Left lung (tissue), 4 donors: ENCODE measurements at regions not wholly inside any gene's neighbourhood (a gene's known extent, or its start where the extent isn't known, plus 50 kb on each side); places are given as distances from the start of the nearest gene placed in this dataset.
A peak's percentile ranks its signal among the peaks of the same experiment; 100 is the strongest.

Source experiments
- ATAC-seq: fragments of 200-7000 bp; cut with Tn5 transposase; one replicate; pipeline ENCODE4 v1.9.1; 2020; ENCODE audit warnings: moderate library complexity
- DNase-seq, 4 donors: peaks; one replicate each; pipeline ENCODE4 v3.0.0-alpha.2; 2013 to 2020
- H3K27ac ChIP-seq, 2 donors: fragments of 200-600 bp; sonication (generic) in 1 of 2; one replicate each; pipeline versions ENCODE4 v1.5.0 to v1.8.0; 2020 to 2021
- H3K27me3 ChIP-seq, 2 donors: fragments of 200-600 bp; sonication (generic) in 1 of 2; one replicate each; pipeline versions ENCODE4 v1.5.0 to v1.8.0; 2020 to 2021
- H3K36me3 ChIP-seq, 2 donors: fragments of 200-600 bp; sonication (generic) in 1 of 2; one replicate each; pipeline versions ENCODE4 v1.5.0 to v1.8.0; 2020 to 2021
- H3K4me1 ChIP-seq, 2 donors: fragments of 200-600 bp; one replicate each; pipeline ENCODE4 v1.8.0; 2021
- H3K4me3 ChIP-seq, 2 donors: fragments of 200-600 bp; sonication (generic) in 1 of 2; one replicate each; pipeline versions ENCODE4 v1.5.0 to v1.8.0; 2020 to 2021; ENCODE audit warnings: mild to moderate bottlenecking in 1 of 2
- H3K9me3 ChIP-seq, 2 donors: fragments of 200-600 bp; sonication (generic) in 1 of 2; one replicate each; pipeline versions ENCODE4 v1.5.0 to v1.8.0; 2020 to 2021
- intact Hi-C, 2 donors: fragments of 100-400 bp; cut with DNase I; formaldehyde crosslinking; loops; one replicate each; pipeline versions ENCODE4 v1.11.2 to v1.14.2; 2022
- TF ChIP-seq, protein P1 (sequence below), 2 donors: fragments of 200-600 bp; sonication (generic) in 1 of 2; IDR thresholded peaks; one replicate each; pipeline versions ENCODE4 v1.5.0 to v1.8.0; 2021; ENCODE audit warnings: antibody characterized with exemption in 2 of 2
- donor health status: DM: no; HTN: yes; CAD: no.
- donor health status: DM: no; HTN: no; CAD: no.

- peak; percentile 46 for ATAC-seq
- no peak overlapping the region for H3K27ac ChIP-seq
- no peaks in the 10 kb centered on the region for H3K36me3 ChIP-seq
These were observed 140.9 kb upstream of the TP63 start for GRCh38 chr3:189490337-189490736.

GRCh38 chr3:189490749-189491148 lies 140.4 kb upstream of the TP63 start:
- Histone ChIP-seq H3K4me1 (no peaks in the 10 kb centered on the region), H3K4me3 (no peak overlapping the region), H3K36me3 (no peaks in the 10 kb centered on the region), H3K27ac (no peak overlapping the region), H3K27me3 (no peaks in the 10 kb centered on the region), H3K9me3 (no peaks in the 10 kb centered on the region)
- intact Hi-C loops: no loop called here
- TF ChIP-seq, protein P1, sequence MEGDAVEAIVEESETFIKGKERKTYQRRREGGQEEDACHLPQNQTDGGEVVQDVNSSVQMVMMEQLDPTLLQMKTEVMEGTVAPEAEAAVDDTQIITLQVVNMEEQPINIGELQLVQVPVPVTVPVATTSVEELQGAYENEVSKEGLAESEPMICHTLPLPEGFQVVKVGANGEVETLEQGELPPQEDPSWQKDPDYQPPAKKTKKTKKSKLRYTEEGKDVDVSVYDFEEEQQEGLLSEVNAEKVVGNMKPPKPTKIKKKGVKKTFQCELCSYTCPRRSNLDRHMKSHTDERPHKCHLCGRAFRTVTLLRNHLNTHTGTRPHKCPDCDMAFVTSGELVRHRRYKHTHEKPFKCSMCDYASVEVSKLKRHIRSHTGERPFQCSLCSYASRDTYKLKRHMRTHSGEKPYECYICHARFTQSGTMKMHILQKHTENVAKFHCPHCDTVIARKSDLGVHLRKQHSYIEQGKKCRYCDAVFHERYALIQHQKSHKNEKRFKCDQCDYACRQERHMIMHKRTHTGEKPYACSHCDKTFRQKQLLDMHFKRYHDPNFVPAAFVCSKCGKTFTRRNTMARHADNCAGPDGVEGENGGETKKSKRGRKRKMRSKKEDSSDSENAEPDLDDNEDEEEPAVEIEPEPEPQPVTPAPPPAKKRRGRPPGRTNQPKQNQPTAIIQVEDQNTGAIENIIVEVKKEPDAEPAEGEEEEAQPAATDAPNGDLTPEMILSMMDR (IDR thresholded peaks at IDR 0.05): no peak
- ATAC-seq (no peak), DNase-seq (no peak)

More at GRCh38 chr3:189490337-189490736, 140.9 kb upstream of the TP63 start:
- DNase-seq: no peak
- Histone ChIP-seq H3K27me3 (no peaks in the 10 kb centered on the region), H3K4me1 (no peaks in the 10 kb centered on the region), H3K9me3 (no peaks in the 10 kb centered on the region), H3K4me3 (no peak overlapping the region)
- intact Hi-C loops: no loop called here
- TF ChIP-seq, protein P1 (IDR thresholded peaks at IDR 0.05): no peak

GRCh38 chr3:189491831-189492230 lies 139.4 kb upstream of the TP63 start:
- TF ChIP-seq, protein P1 (IDR thresholded peaks at IDR 0.05): no peak
- Histone ChIP-seq H3K4me3 (no peak overlapping the region), H3K36me3 (no peaks in the 10 kb centered on the region), H3K9me3 (no peaks in the 10 kb centered on the region), H3K27me3 (no peaks in the 10 kb centered on the region), H3K4me1 (no peaks in the 10 kb centered on the region), H3K27ac (no peak overlapping the region)
- DNase-seq (no peak), ATAC-seq (no peak)
- intact Hi-C loops: no loop called here

DNA sequence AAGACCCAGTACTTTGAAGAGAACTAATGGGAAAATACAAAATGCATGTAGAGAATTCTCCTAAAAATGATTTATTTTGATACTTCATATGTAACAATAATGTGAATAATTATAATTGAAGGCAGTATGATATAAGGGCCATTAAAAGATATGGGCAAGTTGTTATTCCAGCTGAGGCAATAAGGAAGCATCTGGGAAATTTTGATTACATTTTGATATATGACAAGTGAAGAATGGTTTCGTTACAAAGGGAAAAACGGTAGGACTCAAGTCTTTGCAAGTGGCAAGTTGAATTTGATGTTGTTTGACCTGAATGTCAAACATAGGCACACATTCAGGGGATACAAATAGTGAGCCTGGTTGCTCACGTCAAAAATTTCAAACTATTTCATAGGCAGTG lies 137.9 kb upstream of the TP63 start:
- ATAC-seq (no peak), DNase-seq (no peak)
- no peaks in the 10 kb centered on the region for H3K27me3 ChIP-seq
- H3K9me3 ChIP-seq: no peaks in the 10 kb centered on the region
- TF ChIP-seq, protein P1 (IDR thresholded peaks at IDR 0.05): no peak
- no peaks in the 10 kb centered on the region for H3K4me1 ChIP-seq
- intact Hi-C loops: no loop called here
- H3K27ac ChIP-seq: no peak overlapping the region
- H3K4me3 ChIP-seq: no peak overlapping the region
- H3K36me3 ChIP-seq: no peaks in the 10 kb centered on the region

DNA sequence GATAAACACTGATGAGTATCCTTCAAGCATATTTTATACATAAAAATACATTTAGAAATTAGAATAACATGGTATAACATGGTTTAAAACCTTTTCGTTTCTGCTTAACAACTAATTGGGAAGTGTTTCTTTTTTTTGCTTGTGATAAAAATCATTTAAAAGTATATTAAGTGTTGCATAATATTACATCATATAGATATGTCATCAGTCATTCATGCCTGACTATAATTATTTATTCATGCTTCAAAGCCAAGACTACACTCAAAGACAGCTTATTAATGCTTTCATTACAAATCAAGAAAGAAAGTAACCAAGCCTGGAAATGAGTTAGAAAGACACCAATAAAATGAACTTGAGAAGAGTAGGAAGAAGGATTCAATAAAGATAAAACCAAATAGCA lies 136.6 kb upstream of the TP63 start:
- Histone ChIP-seq H3K9me3 (no peaks in the 10 kb centered on the region), H3K36me3 (no peaks in the 10 kb centered on the region), H3K4me3 (no peak overlapping the region), H3K27me3 (no peaks in the 10 kb centered on the region), H3K4me1 (no peaks in the 10 kb centered on the region), H3K27ac (no peak overlapping the region)
- intact Hi-C loops: no loop called here
- ATAC-seq: no peak
- TF ChIP-seq, protein P1 (IDR thresholded peaks at IDR 0.05): no peak
- DNase-seq: no peak
